ENCODE measurements at regions not wholly inside any gene's neighbourhood (a gene's known extent, or its start where the extent isn't known, plus 50 kb on each side); places are given as distances from the start of the nearest gene placed in this dataset.

- TF ChIP-seq YY1 (IDR thresholded peaks at IDR 0.05; ENCODE audit: extremely low read depth, insufficient replicate concordance, low read depth, low read length): no peak
- TF ChIP-seq POLR2AphosphoS5 (IDR thresholded peaks at IDR 0.05; ENCODE audit: low read depth, low read length): no peak
- TF ChIP-seq RAD21 (IDR thresholded peaks at IDR 0.05; ENCODE audit: low read depth): no peak
- TF ChIP-seq ZBTB33 (IDR thresholded peaks at IDR 0.05; ENCODE audit: extremely low read depth, insufficient replicate concordance, low read length): no peak
- TF ChIP-seq CTCF (IDR thresholded peaks at IDR 0.05 in 2 of 3, conservative IDR thresholded peaks at IDR 0.05 in 1 of 3; ENCODE audit: borderline replicate concordance in 1 of 3, insufficient read depth in 1 of 3, low read depth in 2 of 3, low read length in 2 of 3): no peak
- no peak for TF ChIP-seq POLR2A (IDR thresholded peaks at IDR 0.05; ENCODE audit: borderline replicate concordance, extremely low read depth, insufficient read depth, insufficient read length)
- no peak for TF ChIP-seq TCF7L2 (IDR thresholded peaks at IDR 0.05; ENCODE audit: borderline replicate concordance, extremely low read depth, insufficient read depth, insufficient read length)
- no peak for TF ChIP-seq EZH2 (IDR thresholded peaks at IDR 0.05)
- no peak for TF ChIP-seq EGR1 (IDR thresholded peaks at IDR 0.05; ENCODE audit: low read depth)
- no peak for TF ChIP-seq EZH2phosphoT487 (IDR thresholded peaks at IDR 0.05; ENCODE audit: borderline replicate concordance)
- no peak for TF ChIP-seq REST (IDR thresholded peaks at IDR 0.05; ENCODE audit: low read depth)
- no peak for TF ChIP-seq CEBPB (IDR thresholded peaks at IDR 0.05; ENCODE audit: low read depth)
- TF ChIP-seq MAX (IDR thresholded peaks at IDR 0.05): no peak
Observed at GRCh38 chr10:44696496-44696895, 214.6 kb upstream of the TMEM72 start.

All from HCT116 (cell line).